Liver (tissue), 3 donors: ENCODE measurements at regions not wholly inside any gene's neighbourhood (a gene's known extent, or its start where the extent isn't known, plus 50 kb on each side); places are given as distances from the start of the nearest gene placed in this dataset.

ENCODE experiments used
- GABPA ChIP-seq, 2 donors: IDR thresholded peaks in 1 of 2; conservative IDR thresholded peaks in 1 of 2; 2 replicates each; pipeline ENCODE4 v1.6.1; 2016; ENCODE audit warnings: antibody characterized with exemption in 2 of 2, mild to moderate bottlenecking in 1 of 2, moderate library complexity in 1 of 2
- JUND ChIP-seq, 2 donors: IDR thresholded peaks; 2 replicates each; pipeline ENCODE4 v1.6.1; 2016; ENCODE audit warnings: antibody characterized with exemption in 2 of 2
- RAD21 ChIP-seq, 2 donors: IDR thresholded peaks; 2 replicates each; pipeline ENCODE4 v1.6.1; 2016; ENCODE audit warnings: antibody characterized with exemption in 2 of 2, mild to moderate bottlenecking in 2 of 2
- TAF1 ChIP-seq: conservative IDR thresholded peaks from 2 replicates; pipeline ENCODE4 v1.6.1; 2016; ENCODE audit warnings: antibody characterized with exemption, mild to moderate bottlenecking
- TF ChIP-seq, protein P1 (sequence below): fragments of 150-350 bp; IDR thresholded peaks from 2 replicates; pipeline ENCODE4 v1.5.1; 2017; ENCODE audit warnings: improper control_type of control experiment, low read depth, low read length; ENCODE audit not compliant: missing input control
- TF ChIP-seq, protein P2 (sequence below): IDR thresholded peaks from 2 replicates; pipeline ENCODE4 v1.6.1; 2016; ENCODE audit warnings: antibody characterized with exemption
- donor health status: healthy.
- donor health status: healthy.

DNA sequence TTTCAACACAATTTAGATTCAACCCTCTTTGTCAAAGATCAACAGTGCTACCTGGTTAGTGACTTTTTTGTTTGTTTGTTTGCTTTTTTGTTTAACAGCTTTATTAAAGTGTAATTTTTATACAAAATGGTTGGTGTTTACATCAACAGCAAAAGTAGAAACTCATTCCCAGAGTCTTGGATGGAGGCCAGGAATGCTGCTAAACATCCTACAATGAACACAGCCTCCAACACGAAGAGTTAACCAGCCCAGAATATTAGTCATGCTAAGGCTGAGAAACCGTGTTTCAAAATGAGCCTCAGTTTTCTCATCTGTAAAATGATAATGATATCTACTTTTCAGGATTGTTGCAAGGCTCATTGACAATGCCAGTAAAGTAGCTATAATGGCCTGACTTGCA is 211.0 kb upstream of the MAF start:
- TF ChIP-seq, protein P1, sequence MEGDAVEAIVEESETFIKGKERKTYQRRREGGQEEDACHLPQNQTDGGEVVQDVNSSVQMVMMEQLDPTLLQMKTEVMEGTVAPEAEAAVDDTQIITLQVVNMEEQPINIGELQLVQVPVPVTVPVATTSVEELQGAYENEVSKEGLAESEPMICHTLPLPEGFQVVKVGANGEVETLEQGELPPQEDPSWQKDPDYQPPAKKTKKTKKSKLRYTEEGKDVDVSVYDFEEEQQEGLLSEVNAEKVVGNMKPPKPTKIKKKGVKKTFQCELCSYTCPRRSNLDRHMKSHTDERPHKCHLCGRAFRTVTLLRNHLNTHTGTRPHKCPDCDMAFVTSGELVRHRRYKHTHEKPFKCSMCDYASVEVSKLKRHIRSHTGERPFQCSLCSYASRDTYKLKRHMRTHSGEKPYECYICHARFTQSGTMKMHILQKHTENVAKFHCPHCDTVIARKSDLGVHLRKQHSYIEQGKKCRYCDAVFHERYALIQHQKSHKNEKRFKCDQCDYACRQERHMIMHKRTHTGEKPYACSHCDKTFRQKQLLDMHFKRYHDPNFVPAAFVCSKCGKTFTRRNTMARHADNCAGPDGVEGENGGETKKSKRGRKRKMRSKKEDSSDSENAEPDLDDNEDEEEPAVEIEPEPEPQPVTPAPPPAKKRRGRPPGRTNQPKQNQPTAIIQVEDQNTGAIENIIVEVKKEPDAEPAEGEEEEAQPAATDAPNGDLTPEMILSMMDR, result no peak
- TF ChIP-seq RAD21 (IDR thresholded peaks at IDR 0.05) (no peak), JUND (IDR thresholded peaks at IDR 0.05) (no peak), TAF1 (no peak), GABPA (IDR thresholded peaks at IDR 0.05 in 1 of 2, conservative IDR thresholded peaks at IDR 0.05 in 1 of 2) (no peak)
- TF ChIP-seq, protein P2, sequence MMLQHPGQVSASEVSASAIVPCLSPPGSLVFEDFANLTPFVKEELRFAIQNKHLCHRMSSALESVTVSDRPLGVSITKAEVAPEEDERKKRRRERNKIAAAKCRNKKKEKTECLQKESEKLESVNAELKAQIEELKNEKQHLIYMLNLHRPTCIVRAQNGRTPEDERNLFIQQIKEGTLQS, result no peak
